ENCODE measurements at regions not wholly inside any gene's neighbourhood (a gene's known extent, or its start where the extent isn't known, plus 50 kb on each side); places are given as distances from the start of the nearest gene placed in this dataset.

DNA sequence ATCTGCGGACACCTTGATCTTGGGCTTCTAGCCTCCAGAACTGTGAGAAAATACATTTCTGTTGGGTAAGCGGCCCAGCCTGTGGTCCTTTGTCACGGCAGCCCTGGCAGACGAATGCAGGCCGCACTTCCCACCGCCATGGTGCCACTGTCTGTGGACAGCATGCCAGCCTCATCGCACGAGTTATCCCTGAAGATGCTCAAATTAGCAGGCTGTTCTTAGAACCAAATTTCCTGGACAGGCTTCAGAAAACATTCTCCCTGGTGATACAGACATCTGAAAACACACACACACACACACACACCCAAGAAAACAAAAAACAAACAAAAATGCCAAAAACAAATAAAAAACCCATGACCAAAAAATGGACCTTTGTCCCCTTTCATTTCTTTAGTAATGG, 343.5 kb upstream of the GATB start:
- TF ChIP-seq, protein P1, sequence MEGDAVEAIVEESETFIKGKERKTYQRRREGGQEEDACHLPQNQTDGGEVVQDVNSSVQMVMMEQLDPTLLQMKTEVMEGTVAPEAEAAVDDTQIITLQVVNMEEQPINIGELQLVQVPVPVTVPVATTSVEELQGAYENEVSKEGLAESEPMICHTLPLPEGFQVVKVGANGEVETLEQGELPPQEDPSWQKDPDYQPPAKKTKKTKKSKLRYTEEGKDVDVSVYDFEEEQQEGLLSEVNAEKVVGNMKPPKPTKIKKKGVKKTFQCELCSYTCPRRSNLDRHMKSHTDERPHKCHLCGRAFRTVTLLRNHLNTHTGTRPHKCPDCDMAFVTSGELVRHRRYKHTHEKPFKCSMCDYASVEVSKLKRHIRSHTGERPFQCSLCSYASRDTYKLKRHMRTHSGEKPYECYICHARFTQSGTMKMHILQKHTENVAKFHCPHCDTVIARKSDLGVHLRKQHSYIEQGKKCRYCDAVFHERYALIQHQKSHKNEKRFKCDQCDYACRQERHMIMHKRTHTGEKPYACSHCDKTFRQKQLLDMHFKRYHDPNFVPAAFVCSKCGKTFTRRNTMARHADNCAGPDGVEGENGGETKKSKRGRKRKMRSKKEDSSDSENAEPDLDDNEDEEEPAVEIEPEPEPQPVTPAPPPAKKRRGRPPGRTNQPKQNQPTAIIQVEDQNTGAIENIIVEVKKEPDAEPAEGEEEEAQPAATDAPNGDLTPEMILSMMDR (IDR thresholded peaks at IDR 0.05): no peak
- no peak for TF ChIP-seq EZH2 (IDR thresholded peaks at IDR 0.05; ENCODE audit: borderline replicate concordance, insufficient read depth, low read depth, low read length, poor library complexity, severe bottlenecking)

Data from B cell (primary cell).